GM23338 (cell line): ENCODE measurements at regions not wholly inside any gene's neighbourhood (a gene's known extent, or its start where the extent isn't known, plus 50 kb on each side); places are given as distances from the start of the nearest gene placed in this dataset.

Experiments
- ATAC-seq: fragments of 200-7000 bp; cut with Tn5 transposase; 3 replicates; pipeline ENCODE4 v1.9.1; 2020
- DNase-seq: peaks from one replicate; pipeline ENCODE4 v3.0.0-alpha.2; 2015; ENCODE audit warnings: low spot score
- H2AFZ ChIP-seq: fragments of 200-600 bp; sonication (generic); 2 replicates; pipeline ENCODE4 v1.8.0; 2016; ENCODE audit warnings: antibody characterized with exemption, mild to moderate bottlenecking, moderate library complexity
- H3F3A ChIP-seq: fragments of 200-600 bp; sonication (generic); replicated peaks from 2 replicates; pipeline ENCODE4 v1.8.0; 2017; ENCODE audit warnings: antibody characterized with exemption, mixed run types, low read depth
- H3K27ac ChIP-seq: fragments of 200-600 bp; sonication (generic); 2 replicates; pipeline ENCODE4 v1.6.1; 2016; ENCODE audit warnings: low read depth
- H3K27me3 ChIP-seq: fragments of 200-600 bp; sonication (generic); 2 replicates; pipeline ENCODE4 v1.8.0; 2016; ENCODE audit warnings: mild to moderate bottlenecking, mixed run types, moderate library complexity; ENCODE audit not compliant: insufficient read depth
- H3K36me3 ChIP-seq: fragments of 200-600 bp; sonication (generic); 2 replicates; pipeline ENCODE4 v1.8.0; 2016; ENCODE audit warnings: mild to moderate bottlenecking; ENCODE audit not compliant: insufficient read depth
- H3K4me1 ChIP-seq: fragments of 200-600 bp; sonication (generic); 2 replicates; pipeline ENCODE4 v1.8.0; 2016; ENCODE audit warnings: mild to moderate bottlenecking, moderate library complexity; ENCODE audit not compliant: insufficient read depth
- H3K4me2 ChIP-seq: fragments of 200-600 bp; sonication (generic); 2 replicates; pipeline ENCODE4 v1.7.1; 2017; ENCODE audit warnings: mixed run types
- H3K4me3 ChIP-seq: fragments of 200-600 bp; sonication (generic); 2 replicates; pipeline ENCODE4 v1.6.1; 2016; ENCODE audit warnings: mixed run types
- H3K79me2 ChIP-seq: fragments of 200-600 bp; sonication (generic); replicated peaks from 2 replicates; pipeline ENCODE4 v1.8.0; 2017; ENCODE audit warnings: mild to moderate bottlenecking; ENCODE audit not compliant: insufficient read depth
- H3K9me2 ChIP-seq: fragments of 200-600 bp; sonication (generic); 2 replicates; pipeline ENCODE4 v1.8.0; 2017; ENCODE audit not compliant: insufficient read depth
- H4K20me1 ChIP-seq: fragments of 200-600 bp; sonication (generic); replicated peaks from 2 replicates; pipeline ENCODE4 v1.8.0; 2017; ENCODE audit warnings: mild to moderate bottlenecking; ENCODE audit not compliant: insufficient read depth
- H3K27ac Mint-ChIP-seq: 2 replicates; pipeline ENCODE4 v1.8.0; 2020; ENCODE audit warnings: inconsistent platforms, mild to moderate bottlenecking, moderate library complexity, mixed read lengths
- H3K27me3 Mint-ChIP-seq: 3 replicates; pipeline ENCODE4 v1.8.0; 2022; ENCODE audit warnings: low read depth, mild to moderate bottlenecking, moderate library complexity, mixed read lengths, inconsistent platforms; ENCODE audit not compliant: insufficient read depth, poor library complexity
- H3K36me3 Mint-ChIP-seq: 3 replicates; pipeline ENCODE4 v1.8.0; 2021; ENCODE audit warnings: low read depth, mild to moderate bottlenecking, inconsistent platforms, moderate library complexity, mixed read lengths
- H3K4me1 Mint-ChIP-seq: 3 replicates; pipeline ENCODE4 v1.8.0; 2020; ENCODE audit warnings: mild to moderate bottlenecking, inconsistent platforms, mixed read lengths
- H3K4me3 Mint-ChIP-seq: 3 replicates; pipeline ENCODE4 v1.8.0; 2021; ENCODE audit warnings: moderate library complexity, mild to moderate bottlenecking, inconsistent platforms, mixed read lengths
- H3K9me3 Mint-ChIP-seq: 3 replicates; pipeline ENCODE4 v1.8.0; 2020; ENCODE audit warnings: moderate library complexity, mild to moderate bottlenecking, inconsistent platforms, mixed read lengths
- CREB1 ChIP-seq: fragments of 250-450 bp; sonication (Bioruptor Pico); IDR thresholded peaks from 2 replicates; pipeline ENCODE4 v1.5.0; 2020; ENCODE audit warnings: low read depth, mild to moderate bottlenecking, moderate library complexity
- EZH2 ChIP-seq: fragments of 200-600 bp; sonication (generic); IDR thresholded peaks from one replicate; pipeline ENCODE4 v1.8.0; 2017; ENCODE audit warnings: antibody characterized with exemption, mild to moderate bottlenecking, low read depth; ENCODE audit not compliant: unreplicated experiment
- JUNB ChIP-seq: IDR thresholded peaks from one replicate; pipeline ENCODE4 v1.6.1; 2016; ENCODE audit warnings: antibody characterized with exemption; ENCODE audit not compliant: unreplicated experiment
- STAT1 ChIP-seq: IDR thresholded peaks from one replicate; pipeline ENCODE4 v1.6.1; 2016; ENCODE audit warnings: antibody characterized with exemption; ENCODE audit not compliant: unreplicated experiment
- ZNF462 ChIP-seq: fragments of 250-450 bp; sonication (Bioruptor Pico); IDR thresholded peaks from 2 replicates; pipeline ENCODE4 v1.5.0; 2020; ENCODE audit warnings: mild to moderate bottlenecking, moderate library complexity

GRCh38 chr16:26525856-26526255 is 540.9 kb upstream of the C16orf82 start (continued):
- TF ChIP-seq ZNF462 (CRISPR knock-in tag) (no peak), STAT1 (no peak)

- Histone ChIP-seq H3K4me2 (no peak overlapping the region), H3K4me3 (no peak overlapping the region), H3K27me3 (no peaks in the 10 kb centered on the region), H3K4me1 (no peaks in the 10 kb centered on the region), H3K79me2 (no peaks in the 10 kb centered on the region), H3K36me3 (no peaks in the 10 kb centered on the region), H2AFZ (no peak overlapping the region), H3K9me2 (0 out of 2 replicates have a peak, but pooled peaks cover under 1% of the 10 kb centered on the region), H3K27ac (no peak overlapping the region), H4K20me1 (no peaks in the 10 kb centered on the region), H3F3A (no peaks in the 10 kb centered on the region)
- no peak for ATAC-seq
- Mint-ChIP-seq H3K9me3 (peaks cover 72% of the 10 kb centered on the region), H3K27me3 (peaks cover 1% of the 10 kb centered on the region), H3K36me3 (no peaks in the 10 kb centered on the region; the same call in 2 of the 3 replicates), H3K4me3 (no peak overlapping the region), H3K27ac (no peak overlapping the region), H3K4me1 (no peaks in the 10 kb centered on the region)
- TF ChIP-seq CREB1 (CRISPR knock-in tag): no peak
- TF ChIP-seq EZH2: no peak
- no peak for TF ChIP-seq JUNB
- DNase-seq: no peak
These were observed 540.1 kb upstream of the C16orf82 start for GRCh38 chr16:26526633-26527032.
